GM18505 (cell line): ENCODE measurements at regions not wholly inside any gene's neighbourhood (a gene's known extent, or its start where the extent isn't known, plus 50 kb on each side); places are given as distances from the start of the nearest gene placed in this dataset.

ENCODE experiments used
- ATAC-seq: cut with Tn5 transposase; IDR thresholded peaks from one replicate; pipeline ENCODE4 v1.9.1; 2021; ENCODE audit not compliant: unreplicated experiment
- POLR2A ChIP-seq: IDR thresholded peaks from 4 replicates; pipeline ENCODE4 v1.6.1; 2011; ENCODE audit warnings: borderline replicate concordance; ENCODE audit not compliant: insufficient read depth, insufficient read length; ENCODE audit errors: extremely low read depth

DNA sequence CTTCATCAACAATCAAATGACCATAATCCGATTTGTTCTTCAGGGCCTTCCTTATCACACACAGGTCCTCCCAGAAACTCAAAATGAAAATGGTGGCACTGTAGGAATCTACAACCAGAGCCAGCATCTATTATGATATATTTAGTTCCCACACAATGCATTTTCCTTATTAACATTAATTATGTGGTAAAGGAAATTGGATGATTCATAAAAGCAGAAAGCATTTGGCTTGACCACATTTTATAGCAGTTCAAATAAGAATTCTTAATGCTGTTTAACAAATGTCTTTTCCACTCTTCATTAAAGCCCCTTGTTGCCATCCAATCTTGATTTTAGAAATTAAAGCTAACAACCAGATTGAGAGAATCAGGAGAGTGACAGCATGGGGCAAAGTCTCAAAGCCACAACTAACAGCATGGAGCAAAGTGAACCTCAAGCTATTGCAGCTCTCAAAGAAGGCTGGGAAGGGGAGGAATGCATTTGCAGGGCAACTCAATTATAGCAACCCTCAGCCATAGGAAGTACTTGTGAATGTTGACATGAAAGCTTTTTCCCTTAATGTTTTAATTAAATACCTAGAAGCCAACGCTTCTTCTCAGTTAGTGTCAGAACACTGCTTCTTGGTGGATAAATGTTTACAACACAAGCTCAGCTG is 549.1 kb downstream of the NXPH1 start:
- no peak for TF ChIP-seq POLR2A
- ATAC-seq, result no peak

DNA sequence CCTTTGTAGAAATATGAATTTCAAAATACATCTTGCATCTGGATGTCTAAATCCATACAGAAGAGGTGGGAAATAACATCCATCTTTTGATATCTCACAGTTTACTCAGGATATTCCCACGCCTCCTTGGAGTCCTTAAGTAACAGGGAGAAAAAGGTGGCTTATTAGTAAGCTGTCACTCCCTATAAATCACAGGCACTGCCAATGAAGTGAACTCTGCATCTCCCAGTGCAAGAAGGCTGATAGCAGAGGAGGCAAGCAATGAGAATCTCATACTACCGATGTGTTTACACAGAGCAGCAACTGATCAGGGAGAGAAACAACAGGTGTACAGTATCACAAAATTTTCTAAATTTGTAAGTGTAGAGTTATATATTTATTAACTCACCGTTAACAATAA is 551.8 kb downstream of the NXPH1 start:
- TF ChIP-seq POLR2A, result no peak
- no peak for ATAC-seq

DNA sequence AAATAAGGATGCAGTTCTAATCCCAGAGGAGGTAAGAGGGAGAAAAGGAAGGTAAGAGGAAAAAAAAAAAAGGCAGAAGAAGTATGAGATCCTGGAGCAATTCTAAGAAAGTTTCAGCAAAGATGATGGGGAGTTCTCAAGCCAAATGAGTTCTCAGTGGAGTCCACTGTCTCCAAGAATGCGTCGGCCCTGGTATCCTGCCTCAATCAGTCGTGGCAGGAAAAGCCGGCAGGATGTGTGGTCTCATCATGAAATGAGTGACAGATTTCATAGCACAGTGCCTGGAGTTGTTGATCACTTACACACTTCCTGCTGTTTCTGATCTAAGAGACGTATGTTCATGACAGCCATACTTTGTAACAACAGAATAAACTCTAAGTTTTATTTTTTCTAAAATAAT is 554.9 kb downstream of the NXPH1 start:
- ATAC-seq, result no peak
- TF ChIP-seq POLR2A, result no peak

DNA sequence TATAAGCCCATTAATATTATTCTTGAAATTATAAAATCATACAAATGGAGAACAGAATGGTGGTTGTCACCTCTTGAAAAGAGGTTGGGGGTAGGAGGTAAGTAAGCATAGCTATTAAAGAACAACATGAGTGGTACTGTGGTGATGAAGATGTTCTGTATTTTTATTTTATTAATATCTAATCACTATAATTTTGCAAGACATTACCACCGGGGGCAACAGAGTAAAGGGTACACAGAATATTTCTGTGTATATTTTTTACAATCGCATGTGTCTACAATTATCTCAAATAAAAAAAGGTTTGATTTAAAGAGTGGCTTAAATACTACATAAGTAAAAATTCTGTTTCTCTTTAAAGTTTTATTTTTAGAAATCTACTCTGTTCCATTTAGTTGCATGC is 557.8 kb downstream of the NXPH1 start:
- TF ChIP-seq POLR2A, result no peak
- no peak for ATAC-seq

DNA sequence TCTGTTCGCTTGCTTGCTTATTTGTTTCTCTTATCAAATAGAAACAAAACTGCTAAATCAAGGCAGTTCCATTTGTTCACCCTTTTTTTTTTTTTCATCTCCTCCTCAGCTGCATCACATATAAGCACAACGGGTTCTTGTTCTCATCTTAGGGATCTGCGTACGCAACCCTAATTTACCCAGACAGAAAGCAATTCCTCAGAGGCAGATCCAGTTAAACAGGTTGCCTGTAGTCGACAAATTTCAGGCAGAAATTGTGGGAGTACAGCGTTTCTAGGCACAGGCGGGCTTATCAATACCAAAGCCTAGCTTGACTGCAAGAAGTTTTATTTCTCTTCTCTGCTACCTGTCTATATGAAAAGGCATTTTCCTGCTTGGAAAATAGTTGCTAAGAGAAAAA is 565.4 kb downstream of the NXPH1 start:
- no peak for TF ChIP-seq POLR2A
- no peak for ATAC-seq

DNA sequence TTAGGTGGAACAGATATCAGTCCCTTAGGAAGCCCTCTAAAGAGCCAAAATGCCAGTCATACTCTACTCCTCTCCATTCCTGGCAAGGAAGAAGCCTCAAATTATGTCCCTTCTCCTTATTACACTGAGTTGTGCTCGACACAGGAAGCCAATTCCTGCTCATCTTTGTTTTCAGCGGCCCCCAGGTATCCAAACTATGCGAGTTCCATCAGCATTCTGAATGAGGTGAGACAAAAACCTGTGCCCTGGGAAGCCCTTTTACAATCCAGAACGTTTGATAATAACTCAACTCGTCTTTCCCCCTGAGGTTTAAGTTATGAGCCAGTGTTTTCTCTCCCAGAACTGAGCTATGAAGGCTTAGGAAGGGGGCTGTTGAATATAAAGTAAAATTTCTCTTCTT is 580.5 kb downstream of the NXPH1 start:
- no peak for ATAC-seq
- no peak for TF ChIP-seq POLR2A

DNA sequence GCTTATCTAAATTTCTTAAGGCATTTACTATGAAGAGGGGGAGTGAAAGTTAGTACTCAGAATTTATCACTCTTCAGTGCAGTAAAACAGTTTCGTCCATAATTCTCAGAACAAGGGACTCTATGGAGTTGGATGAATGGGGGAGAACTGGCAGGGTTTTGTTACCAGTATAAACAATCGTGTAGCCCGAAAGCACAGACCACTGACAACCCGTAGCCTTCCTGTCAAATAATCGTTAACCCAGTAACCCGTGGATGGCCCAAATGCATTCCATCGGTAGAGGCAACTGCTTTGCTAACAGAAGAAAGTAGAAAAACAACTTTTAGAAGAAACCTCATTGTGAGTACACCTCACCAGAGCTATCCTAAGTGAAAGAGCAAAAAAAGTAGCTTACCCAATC is 583.9 kb downstream of the NXPH1 start:
- TF ChIP-seq POLR2A, result no peak

DNA sequence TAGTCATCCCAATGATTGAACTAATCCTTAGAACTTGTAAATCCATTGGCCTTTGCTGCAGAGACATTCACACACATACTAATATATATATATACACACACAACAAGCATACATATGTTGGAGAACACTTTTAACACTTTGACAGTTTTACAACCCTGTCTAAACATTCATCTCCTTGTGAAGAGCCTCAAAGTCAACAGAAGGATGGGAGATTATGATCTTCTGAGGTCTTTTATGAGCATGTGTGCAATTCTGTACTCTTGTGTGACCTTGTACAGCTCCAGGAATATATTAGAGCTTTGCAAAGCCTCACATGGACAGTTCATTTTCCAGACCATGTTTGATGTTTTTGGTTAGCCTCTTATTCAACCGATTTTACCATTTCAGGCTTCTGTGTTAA is 589.0 kb downstream of the NXPH1 start:
- no peak for TF ChIP-seq POLR2A
- no peak for ATAC-seq

More for the DNA sequence above, 583.9 kb downstream of the NXPH1 start:
- no peak for ATAC-seq

DNA sequence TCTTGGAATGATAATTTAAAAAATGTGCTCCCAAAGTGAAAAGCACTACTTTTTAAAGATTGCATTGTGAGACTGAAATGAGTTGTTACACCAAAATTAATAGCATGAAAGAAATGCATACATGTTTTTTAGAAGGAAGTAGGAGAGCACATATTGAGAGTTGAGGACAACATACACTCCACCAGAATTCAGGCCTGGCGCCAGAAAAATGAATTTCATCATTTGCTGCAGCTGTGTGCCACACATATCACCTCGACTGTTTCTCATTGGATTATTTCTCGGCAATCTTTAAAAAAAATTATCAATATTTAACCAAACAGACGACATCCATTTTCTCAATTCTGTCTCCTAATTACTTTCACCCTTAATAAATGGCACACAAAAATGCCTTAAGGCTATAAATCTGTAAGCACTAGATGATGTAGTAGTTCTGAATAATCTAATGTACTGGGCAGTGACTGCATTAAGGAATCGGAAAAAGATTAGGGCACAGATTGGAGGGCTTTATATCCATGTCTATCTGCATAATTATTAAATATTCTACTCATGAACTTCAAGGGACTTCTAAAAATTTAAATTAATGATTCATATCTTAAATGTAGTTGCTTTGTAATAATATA is 590.4 kb downstream of the NXPH1 start:
- no peak for ATAC-seq
- TF ChIP-seq POLR2A, result no peak

DNA sequence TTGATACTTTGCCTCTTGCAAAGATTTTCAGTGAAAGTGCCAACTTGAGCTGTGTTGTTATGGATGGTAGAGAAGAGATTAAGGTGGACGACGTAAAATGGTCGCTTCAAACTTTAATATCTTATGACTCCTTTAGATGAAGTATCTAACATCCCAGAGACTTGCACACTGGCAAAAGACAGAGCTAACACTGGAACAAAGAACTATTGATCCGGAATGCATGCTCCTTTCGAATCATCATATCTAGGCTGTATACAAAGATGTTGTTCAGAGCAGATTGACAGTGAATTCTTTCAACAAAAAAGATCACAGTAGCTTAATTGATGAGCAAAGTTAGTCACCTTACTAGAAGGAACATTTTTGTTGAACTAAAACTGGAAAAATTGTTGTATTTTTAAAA is 592.7 kb downstream of the NXPH1 start:
- no peak for ATAC-seq
- no peak for TF ChIP-seq POLR2A

DNA sequence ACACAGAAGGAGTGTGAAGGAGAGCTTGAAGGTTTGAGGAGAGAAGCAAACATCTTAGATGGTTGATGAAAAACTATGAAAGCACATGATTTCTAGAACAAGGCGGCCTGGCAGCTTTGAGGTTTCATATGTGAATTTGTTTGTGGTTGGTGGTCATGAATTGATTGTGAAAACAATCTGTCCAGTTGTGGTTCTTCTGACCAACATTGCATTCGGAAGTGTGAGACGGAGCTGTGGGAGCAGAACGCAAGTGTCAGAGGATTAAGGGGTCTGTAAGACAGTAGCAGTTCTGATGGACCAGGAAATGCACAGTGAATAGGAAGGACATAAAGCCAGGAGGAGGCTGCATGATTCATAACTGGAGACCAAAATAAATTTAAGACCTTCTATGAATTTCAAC is 594.6 kb downstream of the NXPH1 start:
- no peak for TF ChIP-seq POLR2A
- no peak for ATAC-seq

DNA sequence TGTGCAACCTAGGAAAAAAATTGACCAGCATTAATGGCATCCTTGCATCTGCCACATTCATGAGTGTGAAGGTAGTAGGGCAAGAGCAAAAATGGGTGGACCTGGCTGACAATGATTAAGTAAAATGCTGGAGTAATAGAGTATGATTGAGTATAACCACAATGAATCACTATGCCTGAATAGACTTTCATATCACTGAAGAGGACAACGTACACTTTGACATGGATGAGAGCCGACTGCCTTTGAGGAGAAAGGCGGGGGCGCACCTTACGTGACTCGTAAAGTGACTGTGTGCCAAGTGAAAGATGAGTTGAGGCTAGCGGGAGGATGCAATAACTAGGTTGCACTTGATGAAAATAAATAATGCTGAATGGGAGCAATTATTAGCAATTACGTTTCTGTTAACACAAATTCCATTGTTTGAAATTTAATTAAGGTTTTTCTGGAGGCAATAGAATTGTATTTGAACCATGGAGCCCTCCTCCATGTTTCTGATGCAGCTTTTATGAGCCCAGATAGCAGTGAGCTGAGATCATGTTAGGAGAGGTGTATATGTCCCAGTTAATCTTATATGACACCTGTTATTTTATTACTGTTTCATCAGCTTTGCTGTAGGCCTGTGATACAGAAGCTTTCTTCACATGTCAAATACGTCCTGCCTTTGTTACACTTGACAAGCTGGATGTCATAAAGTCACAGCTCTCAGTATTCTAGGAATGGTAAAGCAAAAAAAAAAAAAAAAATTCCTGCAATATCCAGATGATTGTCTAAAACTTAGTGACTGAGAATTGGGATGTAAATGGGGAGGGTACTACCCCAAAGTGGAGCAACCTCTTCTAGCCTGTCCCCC is 596.5 kb downstream of the NXPH1 start:
- no peak for TF ChIP-seq POLR2A
- no peak for ATAC-seq

DNA sequence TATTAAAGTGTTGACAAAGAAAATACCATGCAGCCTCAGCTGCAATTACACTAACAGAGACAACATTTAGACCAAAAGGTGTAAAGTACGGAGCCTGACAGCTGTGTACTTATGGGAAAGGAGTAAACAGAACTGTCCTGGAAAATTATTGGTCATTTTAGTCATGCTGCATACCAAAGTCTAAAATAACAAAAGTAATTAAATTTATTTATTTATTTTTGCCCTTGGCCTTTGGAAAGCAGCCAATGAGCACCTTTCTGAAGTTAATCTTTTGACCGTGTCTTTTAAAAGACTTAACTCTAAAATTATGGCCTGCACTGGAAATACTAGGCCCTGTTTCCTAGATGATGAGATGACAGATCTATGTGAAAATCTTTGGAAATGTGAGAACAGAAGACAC is 597.6 kb downstream of the NXPH1 start:
- no peak for TF ChIP-seq POLR2A
- ATAC-seq, result no peak

DNA sequence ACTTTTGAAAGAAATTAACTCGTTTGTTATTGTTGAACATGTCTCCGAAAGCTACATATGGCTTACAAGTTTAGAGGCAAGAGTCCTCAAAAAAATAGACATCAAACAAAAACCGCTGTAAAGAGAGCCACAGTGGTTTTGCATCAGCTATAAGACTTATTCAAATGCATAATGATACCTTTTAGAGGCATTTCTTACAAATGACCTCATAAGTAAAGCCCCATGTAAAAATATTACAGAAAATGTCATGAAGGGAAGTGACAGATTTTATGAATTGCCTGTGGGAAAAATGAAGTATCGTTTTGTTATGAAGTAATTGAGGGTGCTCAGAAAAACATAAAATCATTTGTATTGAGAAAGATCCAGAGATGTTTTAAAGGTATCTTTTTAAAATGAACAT is 598.0 kb downstream of the NXPH1 start:
- TF ChIP-seq POLR2A, result no peak
- ATAC-seq, result no peak
